ENCODE measurements at regions not wholly inside any gene's neighbourhood (a gene's known extent, or its start where the extent isn't known, plus 50 kb on each side); places are given as distances from the start of the nearest gene placed in this dataset.

- no peak overlapping the region for H2AFZ ChIP-seq (ENCODE audit: insufficient read depth, low read depth, low read length, poor library complexity, severe bottlenecking)
- H3K4me1 ChIP-seq (ENCODE audit: control insufficient read depth in 1 of 2, insufficient read depth in 2 of 2, low read length in 2 of 2) = no peaks in the 10 kb centered on the region
- intact Hi-C loops (cut with micrococcal nuclease) = no loop called here
- Mint-ChIP-seq H3K27ac (no peak overlapping the region), H3K4me3 (no peak overlapping the region), H3K27me3 (ENCODE audit: low read depth in 3 of 3) (peaks cover 0 to 2% (median 1%) of the 10 kb centered on the region in 3 donors), H3K4me1 (no peaks in the 10 kb centered on the region), H3K9me3 (peaks cover 0 to 5% (median 2%) of the 10 kb centered on the region in 7 donors), H3K36me3 (no peaks in the 10 kb centered on the region)
- H3K27me3 ChIP-seq (ENCODE audit: control insufficient read depth in 2 of 2, insufficient read depth in 2 of 2, low read length in 2 of 2) = no peaks in the 10 kb centered on the region
- no peak overlapping the region for H3K9ac ChIP-seq (ENCODE audit: insufficient read depth, low read length, poor library complexity, severe bottlenecking)
- no peaks in the 10 kb centered on the region for H4K20me1 ChIP-seq (ENCODE audit: insufficient read depth, low read length)
- no peaks in the 10 kb centered on the region for H3K9me3 ChIP-seq (replicated peaks in 1 of 2; ENCODE audit: control insufficient read depth in 1 of 2, insufficient read depth in 1 of 2, low read length in 2 of 2)
- no peak for DNase-seq
- TF ChIP-seq CTCF (IDR thresholded peaks at IDR 0.05) = no peak
- H3K36me3 ChIP-seq (replicated peaks in 1 of 2; ENCODE audit: control insufficient read depth in 1 of 2, insufficient read depth in 2 of 2, low read length in 2 of 2) = no peaks in the 10 kb centered on the region
- no peak overlapping the region for H3K4me2 ChIP-seq (replicated peaks; ENCODE audit: extremely low read depth, low read length, poor library complexity, severe bottlenecking)
- H3K4me3 ChIP-seq (replicated peaks in 1 of 3; ENCODE audit: low read depth in 2 of 3, low read length in 3 of 3) = no peak overlapping the region
- no peak overlapping the region for H3K27ac ChIP-seq (ENCODE audit: low read depth in 1 of 2, low read length in 2 of 2)
- H3K79me2 ChIP-seq (ENCODE audit: insufficient read depth, low read length) = no peaks in the 10 kb centered on the region
- no CpG with 5 or more reads among the region's 1 CpG for WGBS (ENCODE audit: insufficient coverage)
Measured at GRCh38 chr10:36202881-36203280, 560.8 kb upstream of the FZD8 start.

DNA sequence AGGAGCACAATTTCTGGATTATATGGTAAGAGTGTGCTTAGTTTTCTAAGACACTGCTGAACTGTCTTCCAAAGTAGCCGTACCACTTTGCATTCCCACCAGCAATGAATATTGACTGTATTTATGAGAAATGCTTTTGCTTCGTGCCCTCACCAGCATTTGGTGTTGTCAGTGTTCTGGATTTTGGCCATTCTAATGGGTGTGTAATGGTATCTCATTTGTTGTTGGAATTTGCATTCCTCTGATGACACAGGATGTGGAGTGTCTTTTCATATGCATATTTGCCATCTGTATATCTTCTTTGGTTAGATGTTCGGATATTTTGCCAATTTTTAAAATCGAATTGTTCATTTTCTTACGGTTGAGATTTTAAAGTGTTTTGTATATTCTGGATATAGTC is 558.5 kb upstream of the FZD8 start:
- Mint-ChIP-seq H3K36me3 (no peaks in the 10 kb centered on the region), H3K27me3 (ENCODE audit: low read depth in 3 of 3) (peaks cover 0 to 2% (median 1%) of the 10 kb centered on the region in 3 donors), H3K4me3 (no peak overlapping the region), H3K27ac (no peak overlapping the region), H3K9me3 (peaks cover 3 to 11% (median 8%) of the 10 kb centered on the region in 7 donors), H3K4me1 (no peaks in the 10 kb centered on the region)
- no peak overlapping the region for H3K27ac ChIP-seq (ENCODE audit: low read depth in 1 of 2, low read length in 2 of 2)
- no peaks in the 10 kb centered on the region for H3K27me3 ChIP-seq (ENCODE audit: control insufficient read depth in 2 of 2, insufficient read depth in 2 of 2, low read length in 2 of 2)
- H3K9ac ChIP-seq (ENCODE audit: insufficient read depth, low read length, poor library complexity, severe bottlenecking) = no peak overlapping the region
- H2AFZ ChIP-seq (ENCODE audit: insufficient read depth, low read depth, low read length, poor library complexity, severe bottlenecking) = no peak overlapping the region
- H3K4me1 ChIP-seq (ENCODE audit: control insufficient read depth in 1 of 2, insufficient read depth in 2 of 2, low read length in 2 of 2) = no peaks in the 10 kb centered on the region
- H3K79me2 ChIP-seq (ENCODE audit: insufficient read depth, low read length) = no peaks in the 10 kb centered on the region
- DNase-seq = no peak
- peaks cover under 1 to 2% of the 10 kb centered on the region in 2 donors for H3K9me3 ChIP-seq (replicated peaks in 1 of 2; ENCODE audit: control insufficient read depth in 1 of 2, insufficient read depth in 1 of 2, low read length in 2 of 2)
- TF ChIP-seq CTCF (IDR thresholded peaks at IDR 0.05) = no peak
- H3K4me2 ChIP-seq (replicated peaks; ENCODE audit: extremely low read depth, low read length, poor library complexity, severe bottlenecking) = no peak overlapping the region
- no peaks in the 10 kb centered on the region for H4K20me1 ChIP-seq (ENCODE audit: insufficient read depth, low read length)
- H3K36me3 ChIP-seq (replicated peaks in 1 of 2; ENCODE audit: control insufficient read depth in 1 of 2, insufficient read depth in 2 of 2, low read length in 2 of 2) = no peaks in the 10 kb centered on the region
- WGBS (ENCODE audit: insufficient coverage) = 100% methylated on average over 1 of the region's 5 CpGs
- intact Hi-C loops (cut with micrococcal nuclease) = no loop called here
- H3K4me3 ChIP-seq (replicated peaks in 1 of 3; ENCODE audit: low read depth in 2 of 3, low read length in 3 of 3) = no peak overlapping the region
